Progenitor cell of endocrine pancreas (in vitro differentiated cells): ENCODE measurements at regions not wholly inside any gene's neighbourhood (a gene's known extent, or its start where the extent isn't known, plus 50 kb on each side); places are given as distances from the start of the nearest gene placed in this dataset.

Source experiments
- DNase-seq: peaks from one replicate; pipeline ENCODE4 v3.0.0; 2021; ENCODE audit warnings: low spot score; ENCODE audit not compliant: unreplicated experiment
- H3K27ac Mint-ChIP-seq: 2 replicates; pipeline ENCODE4 v1.8.0; 2021; ENCODE audit warnings: mild to moderate bottlenecking, moderate library complexity, mixed read lengths
- H3K27me3 Mint-ChIP-seq: 2 replicates; pipeline ENCODE4 v1.8.0; 2021; ENCODE audit warnings: mixed read lengths
- H3K36me3 Mint-ChIP-seq: 2 replicates; pipeline ENCODE4 v1.8.0; 2022; ENCODE audit warnings: mixed read lengths; ENCODE audit not compliant: insufficient read depth
- H3K4me1 Mint-ChIP-seq: 2 replicates; pipeline ENCODE4 v1.8.0; 2021; ENCODE audit warnings: low read depth, mixed read lengths
- H3K4me3 Mint-ChIP-seq: 2 replicates; pipeline ENCODE4 v1.8.0; 2021; ENCODE audit warnings: low read depth, mild to moderate bottlenecking, moderate library complexity, mixed read lengths
- H3K9me3 Mint-ChIP-seq: 2 replicates; pipeline ENCODE4 v1.8.0; 2021; ENCODE audit warnings: low read depth, mixed read lengths
- CTCF ChIP-seq: fragments of 200-600 bp; sonication (generic); IDR thresholded peaks from one replicate; pipeline ENCODE4 v1.5.0; 2021; ENCODE audit warnings: antibody characterized with exemption, mild to moderate bottlenecking; ENCODE audit not compliant: unreplicated experiment

- TF ChIP-seq CTCF, result no peak
- H3K4me1 Mint-ChIP-seq, result no peaks in the 10 kb centered on the region
- no peak overlapping the region for H3K27ac Mint-ChIP-seq
- no peak overlapping the region for H3K4me3 Mint-ChIP-seq
- no peak for DNase-seq
- H3K27me3 Mint-ChIP-seq, result no peaks in the 10 kb centered on the region
- no peaks in the 10 kb centered on the region for H3K9me3 Mint-ChIP-seq
- no peaks in the 10 kb centered on the region for H3K36me3 Mint-ChIP-seq
Observed at GRCh38 chr10:62464308-62464707, 90.1 kb downstream of the ZNF365 start.

- no peak for DNase-seq
- TF ChIP-seq CTCF, result no peak
- Mint-ChIP-seq H3K9me3 (no peaks in the 10 kb centered on the region), H3K4me1 (no peaks in the 10 kb centered on the region), H3K4me3 (no peak overlapping the region), H3K27ac (no peak overlapping the region), H3K36me3 (no peaks in the 10 kb centered on the region), H3K27me3 (no peaks in the 10 kb centered on the region)
Observed at GRCh38 chr10:62466590-62466989, 92.4 kb downstream of the ZNF365 start.

DNA sequence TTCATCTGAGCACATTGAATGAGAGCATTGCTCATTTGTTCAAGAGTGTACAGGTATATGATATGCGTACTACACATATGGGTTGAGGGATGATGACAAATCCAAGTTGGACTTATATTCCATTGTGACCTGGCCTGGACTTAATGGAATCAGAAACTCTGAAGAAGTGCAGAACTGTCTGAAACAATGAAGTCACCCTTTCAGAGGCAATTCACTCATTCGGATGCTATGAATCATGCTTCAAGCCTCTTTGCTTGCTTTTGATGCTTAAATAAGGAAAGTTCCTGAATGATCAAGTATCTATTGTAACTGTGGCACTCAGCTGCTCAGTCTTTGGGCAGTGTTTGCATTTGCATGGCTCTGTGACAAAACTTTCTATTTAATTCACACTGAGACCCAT lies 93.4 kb downstream of the ZNF365 start:
- H3K4me3 Mint-ChIP-seq, result no peak overlapping the region
- TF ChIP-seq CTCF, result no peak
- no peak overlapping the region for H3K27ac Mint-ChIP-seq
- no peaks in the 10 kb centered on the region for H3K27me3 Mint-ChIP-seq
- no peak for DNase-seq
- H3K9me3 Mint-ChIP-seq, result no peaks in the 10 kb centered on the region
- H3K36me3 Mint-ChIP-seq, result no peaks in the 10 kb centered on the region
- no peaks in the 10 kb centered on the region for H3K4me1 Mint-ChIP-seq

DNA sequence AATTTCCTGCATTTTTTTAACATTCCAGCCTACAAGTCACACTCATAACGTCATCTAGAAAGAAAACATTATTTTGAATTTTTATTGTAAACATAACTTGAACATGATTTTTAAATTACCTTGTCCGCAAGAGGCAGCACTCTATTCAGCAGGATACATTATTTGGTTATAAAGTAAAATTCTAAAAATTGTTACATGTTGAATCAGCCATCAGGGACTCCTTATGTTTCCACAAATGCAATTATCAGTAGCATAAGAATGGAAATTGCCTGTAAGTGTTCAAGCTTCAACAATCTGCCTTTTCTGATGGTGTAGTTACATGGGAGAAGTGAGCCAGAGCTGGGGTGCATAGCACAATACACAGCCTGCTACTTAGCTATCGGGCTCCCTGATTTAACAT lies 97.5 kb downstream of the ZNF365 start:
- Mint-ChIP-seq H3K36me3 (no peaks in the 10 kb centered on the region), H3K4me1 (no peaks in the 10 kb centered on the region), H3K27me3 (no peaks in the 10 kb centered on the region), H3K9me3 (no peaks in the 10 kb centered on the region), H3K4me3 (no peak overlapping the region), H3K27ac (no peak overlapping the region)
- no peak for DNase-seq
- TF ChIP-seq CTCF, result no peak

DNA sequence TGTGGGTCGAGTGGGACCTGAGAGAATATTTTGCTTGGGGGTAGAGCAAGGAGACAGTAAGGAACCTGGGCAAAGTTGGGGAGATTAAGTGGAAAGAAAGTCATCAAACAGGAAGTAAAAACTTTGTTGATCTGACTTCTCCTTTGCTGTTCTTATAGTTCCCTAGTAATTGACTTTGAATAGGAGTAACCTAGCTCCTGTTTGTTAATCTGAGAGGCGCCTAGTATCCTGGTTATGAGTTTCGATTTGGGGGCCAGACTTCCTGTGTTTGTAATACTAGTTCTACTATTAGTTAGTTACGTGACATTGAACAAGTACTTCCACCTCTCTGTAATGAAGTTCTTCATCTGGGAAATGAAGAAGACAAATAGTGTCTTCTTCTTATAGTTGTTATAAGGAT lies 99.1 kb downstream of the ZNF365 start:
- no peaks in the 10 kb centered on the region for H3K9me3 Mint-ChIP-seq
- no peaks in the 10 kb centered on the region for H3K36me3 Mint-ChIP-seq
- DNase-seq, result no peak
- H3K4me3 Mint-ChIP-seq, result no peak overlapping the region
- H3K27me3 Mint-ChIP-seq, result no peaks in the 10 kb centered on the region
- H3K27ac Mint-ChIP-seq, result no peak overlapping the region
- no peak for TF ChIP-seq CTCF
- H3K4me1 Mint-ChIP-seq, result no peaks in the 10 kb centered on the region
